ENCODE measurements at regions not wholly inside any gene's neighbourhood (a gene's known extent, or its start where the extent isn't known, plus 50 kb on each side); places are given as distances from the start of the nearest gene placed in this dataset.

DNA sequence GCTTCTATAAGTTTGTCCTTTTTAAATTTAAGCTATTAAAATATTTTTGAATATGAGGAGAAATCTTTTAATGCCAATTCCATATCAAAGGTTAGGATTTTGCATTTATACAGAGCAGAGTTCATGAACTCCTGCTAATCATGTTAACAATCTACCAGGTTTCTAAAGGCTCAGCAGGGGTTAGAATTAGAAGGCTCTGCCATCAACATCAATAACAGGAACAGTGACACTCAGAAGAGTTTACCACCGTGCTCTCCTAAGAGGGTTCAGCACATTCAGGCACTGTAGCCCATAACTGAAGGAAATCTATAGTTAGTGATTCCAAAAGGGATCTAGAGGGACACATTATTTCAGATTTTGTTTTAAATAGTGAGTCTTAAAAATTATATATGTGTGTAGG lies 100.1 kb downstream of the HOXA1 start:
- TF ChIP-seq, protein P1, sequence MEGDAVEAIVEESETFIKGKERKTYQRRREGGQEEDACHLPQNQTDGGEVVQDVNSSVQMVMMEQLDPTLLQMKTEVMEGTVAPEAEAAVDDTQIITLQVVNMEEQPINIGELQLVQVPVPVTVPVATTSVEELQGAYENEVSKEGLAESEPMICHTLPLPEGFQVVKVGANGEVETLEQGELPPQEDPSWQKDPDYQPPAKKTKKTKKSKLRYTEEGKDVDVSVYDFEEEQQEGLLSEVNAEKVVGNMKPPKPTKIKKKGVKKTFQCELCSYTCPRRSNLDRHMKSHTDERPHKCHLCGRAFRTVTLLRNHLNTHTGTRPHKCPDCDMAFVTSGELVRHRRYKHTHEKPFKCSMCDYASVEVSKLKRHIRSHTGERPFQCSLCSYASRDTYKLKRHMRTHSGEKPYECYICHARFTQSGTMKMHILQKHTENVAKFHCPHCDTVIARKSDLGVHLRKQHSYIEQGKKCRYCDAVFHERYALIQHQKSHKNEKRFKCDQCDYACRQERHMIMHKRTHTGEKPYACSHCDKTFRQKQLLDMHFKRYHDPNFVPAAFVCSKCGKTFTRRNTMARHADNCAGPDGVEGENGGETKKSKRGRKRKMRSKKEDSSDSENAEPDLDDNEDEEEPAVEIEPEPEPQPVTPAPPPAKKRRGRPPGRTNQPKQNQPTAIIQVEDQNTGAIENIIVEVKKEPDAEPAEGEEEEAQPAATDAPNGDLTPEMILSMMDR (IDR thresholded peaks at IDR 0.05), result no peak
- no peak for TF ChIP-seq EZH2 (IDR thresholded peaks at IDR 0.05)
- no peak for TF ChIP-seq EZH2phosphoT487 (IDR thresholded peaks at IDR 0.05)
